Suprapubic skin (tissue), 4 donors: ENCODE measurements at regions not wholly inside any gene's neighbourhood (a gene's known extent, or its start where the extent isn't known, plus 50 kb on each side); places are given as distances from the start of the nearest gene placed in this dataset.

Experiments used
- EP300 ChIP-seq: sonication (generic); formaldehyde crosslinking; IDR thresholded peaks from one replicate; pipeline ENCODE4 v1.6.1; 2017; ENCODE audit warnings: antibody characterized with exemption
- POLR2AphosphoS5 ChIP-seq, 3 donors: sonication (generic); formaldehyde crosslinking; IDR thresholded peaks; one replicate each; pipeline ENCODE4 v1.6.1; 2017; ENCODE audit warnings: antibody characterized with exemption in 3 of 3
- TF ChIP-seq, protein P1 (sequence below), 2 donors: fragments of 200-600 bp in 1 of 2; fragments of 450-650 bp in 1 of 2; sonication (generic) in 1 of 2; IDR thresholded peaks; one replicate each; pipeline ENCODE4 v1.5.1; 2016 to 2019; ENCODE audit warnings: antibody characterized with exemption in 2 of 2, mild to moderate bottlenecking in 1 of 2, moderate library complexity in 1 of 2

GRCh38 chr11:26929806-26930517, 64.0 kb upstream of the FIBIN start:
- TF ChIP-seq EP300 (no peak), POLR2AphosphoS5 (IDR thresholded peaks at IDR 0.05) (no peak)
- TF ChIP-seq, protein P1, sequence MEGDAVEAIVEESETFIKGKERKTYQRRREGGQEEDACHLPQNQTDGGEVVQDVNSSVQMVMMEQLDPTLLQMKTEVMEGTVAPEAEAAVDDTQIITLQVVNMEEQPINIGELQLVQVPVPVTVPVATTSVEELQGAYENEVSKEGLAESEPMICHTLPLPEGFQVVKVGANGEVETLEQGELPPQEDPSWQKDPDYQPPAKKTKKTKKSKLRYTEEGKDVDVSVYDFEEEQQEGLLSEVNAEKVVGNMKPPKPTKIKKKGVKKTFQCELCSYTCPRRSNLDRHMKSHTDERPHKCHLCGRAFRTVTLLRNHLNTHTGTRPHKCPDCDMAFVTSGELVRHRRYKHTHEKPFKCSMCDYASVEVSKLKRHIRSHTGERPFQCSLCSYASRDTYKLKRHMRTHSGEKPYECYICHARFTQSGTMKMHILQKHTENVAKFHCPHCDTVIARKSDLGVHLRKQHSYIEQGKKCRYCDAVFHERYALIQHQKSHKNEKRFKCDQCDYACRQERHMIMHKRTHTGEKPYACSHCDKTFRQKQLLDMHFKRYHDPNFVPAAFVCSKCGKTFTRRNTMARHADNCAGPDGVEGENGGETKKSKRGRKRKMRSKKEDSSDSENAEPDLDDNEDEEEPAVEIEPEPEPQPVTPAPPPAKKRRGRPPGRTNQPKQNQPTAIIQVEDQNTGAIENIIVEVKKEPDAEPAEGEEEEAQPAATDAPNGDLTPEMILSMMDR (IDR thresholded peaks at IDR 0.05): no peak
